ENCODE measurements at regions not wholly inside any gene's neighbourhood (a gene's known extent, or its start where the extent isn't known, plus 50 kb on each side); places are given as distances from the start of the nearest gene placed in this dataset.

DNA sequence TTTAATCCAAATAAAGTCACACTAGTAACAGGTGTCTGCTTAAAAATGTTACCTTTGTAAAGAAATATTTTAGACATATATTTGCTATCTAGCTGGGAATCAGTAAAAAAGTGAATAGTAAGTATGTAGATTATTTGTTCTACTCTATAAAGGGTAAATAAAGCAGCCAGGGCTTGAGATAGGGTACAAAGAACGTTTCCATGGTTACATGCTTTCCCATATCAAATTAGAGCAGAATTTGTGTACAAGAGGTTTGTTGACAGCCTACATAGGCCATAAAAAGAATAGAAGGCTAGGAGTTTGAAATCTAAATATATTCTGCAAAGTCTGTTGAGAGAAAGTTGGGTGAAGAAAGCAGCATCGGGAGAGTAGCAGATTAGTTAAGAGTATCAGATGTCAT lies 160.9 kb upstream of the POU5F2 start:
- TF ChIP-seq, protein P1, sequence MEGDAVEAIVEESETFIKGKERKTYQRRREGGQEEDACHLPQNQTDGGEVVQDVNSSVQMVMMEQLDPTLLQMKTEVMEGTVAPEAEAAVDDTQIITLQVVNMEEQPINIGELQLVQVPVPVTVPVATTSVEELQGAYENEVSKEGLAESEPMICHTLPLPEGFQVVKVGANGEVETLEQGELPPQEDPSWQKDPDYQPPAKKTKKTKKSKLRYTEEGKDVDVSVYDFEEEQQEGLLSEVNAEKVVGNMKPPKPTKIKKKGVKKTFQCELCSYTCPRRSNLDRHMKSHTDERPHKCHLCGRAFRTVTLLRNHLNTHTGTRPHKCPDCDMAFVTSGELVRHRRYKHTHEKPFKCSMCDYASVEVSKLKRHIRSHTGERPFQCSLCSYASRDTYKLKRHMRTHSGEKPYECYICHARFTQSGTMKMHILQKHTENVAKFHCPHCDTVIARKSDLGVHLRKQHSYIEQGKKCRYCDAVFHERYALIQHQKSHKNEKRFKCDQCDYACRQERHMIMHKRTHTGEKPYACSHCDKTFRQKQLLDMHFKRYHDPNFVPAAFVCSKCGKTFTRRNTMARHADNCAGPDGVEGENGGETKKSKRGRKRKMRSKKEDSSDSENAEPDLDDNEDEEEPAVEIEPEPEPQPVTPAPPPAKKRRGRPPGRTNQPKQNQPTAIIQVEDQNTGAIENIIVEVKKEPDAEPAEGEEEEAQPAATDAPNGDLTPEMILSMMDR (IDR thresholded peaks at IDR 0.05), result no peak
- no peak for TF ChIP-seq POLR2A (IDR thresholded peaks at IDR 0.05)

Measured in uterus (tissue), 2 donors.